ENCODE measurements at regions not wholly inside any gene's neighbourhood (a gene's known extent, or its start where the extent isn't known, plus 50 kb on each side); places are given as distances from the start of the nearest gene placed in this dataset.

DNA sequence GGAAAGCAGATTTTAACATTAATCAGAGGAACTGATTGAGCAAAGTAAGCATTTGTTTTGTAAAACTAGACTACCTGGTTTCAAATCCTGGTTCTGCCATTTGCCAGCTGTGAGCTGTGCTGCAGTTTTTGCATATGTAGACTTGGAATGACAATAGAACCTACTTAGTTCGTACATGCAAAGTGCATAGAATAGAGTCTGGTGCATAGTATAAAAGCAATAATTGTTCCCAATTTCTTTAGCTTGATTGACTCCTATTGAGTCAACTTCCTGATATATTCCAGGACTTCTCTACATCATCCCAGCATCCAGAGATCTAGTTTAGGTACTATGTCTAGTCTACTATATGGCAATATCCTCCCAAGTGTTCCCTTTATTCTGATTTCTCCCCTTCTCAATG, 144.4 kb upstream of the FGGY start:
- TF ChIP-seq CTCF (IDR thresholded peaks at IDR 0.05; ENCODE audit: insufficient read depth, low read depth, low read length): no peak
- no peak for TF ChIP-seq EZH2 (IDR thresholded peaks at IDR 0.05; ENCODE audit: insufficient read depth, low read length)

Measured in astrocyte (in vitro differentiated cells and primary cell).